ENCODE measurements at regions not wholly inside any gene's neighbourhood (a gene's known extent, or its start where the extent isn't known, plus 50 kb on each side); places are given as distances from the start of the nearest gene placed in this dataset.

DNA sequence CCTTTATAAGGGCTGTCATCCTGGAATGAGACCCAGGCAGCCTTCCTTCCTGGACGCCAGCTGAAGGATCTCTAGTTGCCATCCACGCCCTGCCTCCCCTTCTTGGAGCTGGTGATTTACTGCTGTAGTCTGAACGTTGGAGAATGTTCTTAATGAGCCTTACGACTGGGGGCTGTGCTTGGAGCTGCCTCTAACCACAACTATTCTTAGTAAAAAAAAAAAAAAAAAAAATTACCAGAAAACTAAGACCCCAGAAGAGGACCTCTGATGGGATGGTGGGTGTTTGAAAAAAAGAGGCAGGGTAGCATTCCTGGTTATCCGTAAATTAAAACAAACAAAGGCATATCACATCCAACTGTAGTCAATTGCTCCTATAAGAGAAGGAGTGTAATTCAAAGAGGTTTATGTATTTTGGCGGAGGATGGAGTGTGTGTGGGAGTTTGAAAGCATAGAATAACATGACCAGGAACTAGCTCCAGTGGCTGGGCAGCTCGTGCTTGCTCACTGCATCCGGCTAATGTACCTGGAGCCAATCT is 105.4 kb downstream of the QPCT start:
- 39 to 52% (median 45%) methylated on average over 8 of the region's 8 CpGs for WGBS, 3 donors
- peaks cover 0 to 3% (median 0%) of the 10 kb centered on the region in 3 donors for H3K27me3 ChIP-seq (ENCODE audit: control insufficient read depth in 3 of 3, insufficient read depth in 3 of 3, low read length in 3 of 3)
- no peak for DNase-seq

DNA sequence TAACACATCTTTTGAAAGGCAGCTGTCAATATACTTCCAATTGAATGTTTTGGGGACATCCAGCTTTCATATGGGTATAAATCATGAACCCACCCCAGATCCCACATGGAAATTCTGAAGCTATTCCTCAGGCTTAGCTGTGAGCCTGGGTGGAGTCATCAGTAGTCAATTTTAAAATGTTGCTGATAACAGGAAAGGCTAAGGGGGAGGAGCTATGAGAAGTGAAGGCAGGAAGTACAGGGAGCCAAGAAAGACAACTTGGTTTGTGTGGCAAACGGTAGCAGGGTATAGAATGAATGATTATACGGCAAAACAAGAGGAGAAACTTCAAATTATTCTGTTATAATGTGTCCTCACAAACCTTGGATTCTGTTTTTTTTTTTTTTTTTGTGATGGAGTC is 108.6 kb downstream of the QPCT start:
- 58 to 74% (median 66%) methylated on average over 2 of the region's 2 CpGs for WGBS, 3 donors
- peak in 1 of 2 donors; percentile 13 for DNase-seq

More for the DNA sequence above, 105.4 kb downstream of the QPCT start:
- Histone ChIP-seq H3K9me3 (ENCODE audit: control insufficient read depth in 2 of 2, insufficient read depth in 1 of 2, low read depth in 1 of 2, low read length in 1 of 2) (no peaks in the 10 kb centered on the region), H3K27ac (ENCODE audit: low read depth in 1 of 3, low read length in 2 of 3) (no peak overlapping the region), H3K4me1 (ENCODE audit: control insufficient read depth in 3 of 3, insufficient read depth in 2 of 3, low read depth in 1 of 3, low read length in 2 of 3) (no peaks in the 10 kb centered on the region), H3K36me3 (ENCODE audit: control insufficient read depth in 3 of 3, insufficient read depth in 2 of 3, low read depth in 1 of 3, low read length in 3 of 3) (no peaks in the 10 kb centered on the region), H3K4me3 (ENCODE audit: low read depth in 1 of 3, low read length in 3 of 3) (no peak overlapping the region)
- FAIRE-seq = no peak

DNA sequence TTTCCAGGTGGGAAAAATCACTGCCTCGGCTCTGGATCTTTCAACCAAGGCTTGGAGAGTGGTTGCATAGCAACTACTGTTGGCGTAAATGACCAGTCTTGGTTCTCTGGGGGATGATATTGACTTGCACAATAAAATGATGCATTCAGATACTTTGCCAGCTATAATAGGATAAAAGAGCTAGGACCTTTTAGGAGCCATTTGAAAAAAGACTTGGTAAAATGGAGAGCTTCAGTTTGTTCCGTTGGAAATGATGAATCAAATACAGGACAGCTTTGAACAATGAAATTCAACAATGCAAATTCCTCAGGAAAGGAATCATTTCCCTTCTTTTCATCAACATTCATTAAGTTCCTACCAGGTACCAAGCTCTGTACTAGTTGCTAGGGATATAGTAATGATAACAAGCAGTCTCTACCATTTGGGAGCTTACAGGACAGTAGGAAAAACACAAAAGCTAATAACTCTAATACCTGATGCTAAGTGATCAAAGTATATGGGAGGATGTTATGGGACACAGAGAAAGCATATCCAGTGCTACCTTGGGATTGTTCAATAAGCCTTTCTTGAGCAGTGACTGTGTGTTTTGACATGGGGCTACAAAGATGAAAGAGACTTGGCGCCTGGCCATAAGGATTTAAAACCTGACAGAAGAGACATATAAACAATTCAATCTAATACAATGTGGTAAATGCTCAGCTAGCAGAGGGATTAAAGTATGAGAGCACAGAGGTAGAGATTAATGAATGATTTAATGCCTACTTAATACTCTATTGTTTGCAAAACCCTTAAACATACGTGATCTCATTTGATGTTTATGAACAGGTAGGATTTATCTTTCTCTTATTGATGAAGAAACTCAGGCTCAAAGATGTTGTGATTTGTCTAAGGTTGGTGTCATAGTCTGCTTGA is 110.7 kb downstream of the QPCT start:
- DNase-seq (no peak), FAIRE-seq (no peak)
- Histone ChIP-seq H3K27me3 (ENCODE audit: control insufficient read depth in 3 of 3, insufficient read depth in 3 of 3, low read length in 3 of 3) (no peaks in the 10 kb centered on the region), H3K9me3 (ENCODE audit: control insufficient read depth in 2 of 2, insufficient read depth in 1 of 2, low read depth in 1 of 2, low read length in 1 of 2) (no peaks in the 10 kb centered on the region), H3K36me3 (ENCODE audit: control insufficient read depth in 3 of 3, insufficient read depth in 2 of 3, low read depth in 1 of 3, low read length in 3 of 3) (no peaks in the 10 kb centered on the region), H3K27ac (ENCODE audit: low read depth in 1 of 3, low read length in 2 of 3) (no peak overlapping the region), H3K4me1 (ENCODE audit: control insufficient read depth in 3 of 3, insufficient read depth in 2 of 3, low read depth in 1 of 3, low read length in 2 of 3) (peaks cover 0 to 4% (median 0%) of the 10 kb centered on the region in 3 donors), H3K4me3 (ENCODE audit: low read depth in 1 of 3, low read length in 3 of 3) (no peak overlapping the region)
- 62 to 69% (median 68%) methylated on average over 5 of the region's 5 CpGs for WGBS, 3 donors

More for the DNA sequence above, 108.6 kb downstream of the QPCT start:
- Histone ChIP-seq H3K36me3 (ENCODE audit: control insufficient read depth in 3 of 3, insufficient read depth in 2 of 3, low read depth in 1 of 3, low read length in 3 of 3) (no peaks in the 10 kb centered on the region), H3K4me3 (ENCODE audit: low read depth in 1 of 3, low read length in 3 of 3) (no peak overlapping the region), H3K9me3 (ENCODE audit: control insufficient read depth in 2 of 2, insufficient read depth in 1 of 2, low read depth in 1 of 2, low read length in 1 of 2) (no peaks in the 10 kb centered on the region), H3K27me3 (ENCODE audit: control insufficient read depth in 3 of 3, insufficient read depth in 3 of 3, low read length in 3 of 3) (no peaks in the 10 kb centered on the region), H3K27ac (ENCODE audit: low read depth in 1 of 3, low read length in 2 of 3) (no peak overlapping the region), H3K4me1 (ENCODE audit: control insufficient read depth in 3 of 3, insufficient read depth in 2 of 3, low read depth in 1 of 3, low read length in 2 of 3) (no peaks in the 10 kb centered on the region)
- no peak for FAIRE-seq

DNA sequence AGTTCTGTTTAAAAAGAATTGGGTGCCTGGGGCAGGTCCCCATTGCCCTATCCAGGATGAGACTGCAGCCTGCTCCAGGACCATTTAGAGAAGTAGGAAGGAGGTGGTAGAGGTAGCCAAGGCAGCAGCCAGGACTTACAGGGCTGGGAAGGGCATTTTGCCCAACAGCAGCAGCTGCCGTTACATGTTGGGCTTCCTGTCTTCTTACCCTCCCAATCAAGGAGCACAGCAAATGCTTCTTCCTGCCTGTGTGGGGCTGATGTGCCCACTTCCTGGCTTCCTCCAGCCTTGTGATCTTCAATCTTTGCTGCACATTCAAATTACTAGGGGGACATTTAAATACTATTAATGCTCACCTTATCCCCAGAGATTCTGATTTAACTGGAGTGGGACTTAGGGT is 112.0 kb downstream of the QPCT start:
- no peak for FAIRE-seq
- Histone ChIP-seq H3K4me3 (ENCODE audit: low read depth in 1 of 3, low read length in 3 of 3) (no peak overlapping the region), H3K9me3 (ENCODE audit: control insufficient read depth in 2 of 2, insufficient read depth in 1 of 2, low read depth in 1 of 2, low read length in 1 of 2) (no peaks in the 10 kb centered on the region), H3K27me3 (ENCODE audit: control insufficient read depth in 3 of 3, insufficient read depth in 3 of 3, low read length in 3 of 3) (no peaks in the 10 kb centered on the region), H3K36me3 (ENCODE audit: control insufficient read depth in 3 of 3, insufficient read depth in 2 of 3, low read depth in 1 of 3, low read length in 3 of 3) (no peaks in the 10 kb centered on the region), H3K27ac (ENCODE audit: low read depth in 1 of 3, low read length in 2 of 3) (peak overlapping the region in 1 of 3 donors; percentile 4), H3K4me1 (ENCODE audit: control insufficient read depth in 3 of 3, insufficient read depth in 2 of 3, low read depth in 1 of 3, low read length in 2 of 3) (peaks cover 0 to 4% (median 0%) of the 10 kb centered on the region in 3 donors)
- WGBS, 3 donors = 43 to 67% (median 46%) methylated on average over 1 of the region's 1 CpG
- peak in 1 of 2 donors; percentile 34 for DNase-seq

DNA sequence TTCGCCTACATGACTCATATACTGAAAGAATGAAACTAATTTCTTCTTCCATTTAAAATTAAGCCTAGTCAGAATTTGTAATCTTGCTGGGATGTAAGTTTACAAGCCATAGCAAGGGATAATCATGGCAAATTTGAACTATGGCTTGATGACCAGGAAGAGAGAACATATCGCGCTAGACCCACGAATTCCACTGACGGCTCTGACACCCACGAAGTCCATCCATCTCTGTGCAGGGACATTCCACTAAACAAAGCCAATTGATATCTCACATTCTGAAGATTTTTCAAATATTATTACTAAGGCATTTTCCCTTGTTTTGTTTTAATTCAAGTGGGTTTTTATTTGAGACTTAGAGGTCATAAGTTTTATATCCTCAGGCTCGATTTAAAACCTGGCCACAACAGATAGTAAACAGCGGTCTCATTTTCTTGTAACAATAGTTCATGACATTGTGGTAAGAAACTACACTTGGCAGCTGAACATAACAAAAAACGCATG is 113.0 kb downstream of the QPCT start:
- H3K9me3 ChIP-seq (ENCODE audit: control insufficient read depth in 2 of 2, insufficient read depth in 1 of 2, low read depth in 1 of 2, low read length in 1 of 2) = no peaks in the 10 kb centered on the region
- H3K4me3 ChIP-seq (ENCODE audit: low read depth in 1 of 3, low read length in 3 of 3) = no peak overlapping the region
- peaks cover 0 to 4% (median 0%) of the 10 kb centered on the region in 3 donors for H3K4me1 ChIP-seq (ENCODE audit: control insufficient read depth in 3 of 3, insufficient read depth in 2 of 3, low read depth in 1 of 3, low read length in 2 of 3)
- H3K36me3 ChIP-seq (ENCODE audit: control insufficient read depth in 3 of 3, insufficient read depth in 2 of 3, low read depth in 1 of 3, low read length in 3 of 3) = no peaks in the 10 kb centered on the region
- H3K27me3 ChIP-seq (ENCODE audit: control insufficient read depth in 3 of 3, insufficient read depth in 3 of 3, low read length in 3 of 3) = no peaks in the 10 kb centered on the region
- FAIRE-seq (no peak), DNase-seq (no peak)
- H3K27ac ChIP-seq (ENCODE audit: low read depth in 1 of 3, low read length in 2 of 3) = no peak overlapping the region
- 71 to 82% (median 80%) methylated on average over 9 of the region's 9 CpGs for WGBS, 3 donors

DNA sequence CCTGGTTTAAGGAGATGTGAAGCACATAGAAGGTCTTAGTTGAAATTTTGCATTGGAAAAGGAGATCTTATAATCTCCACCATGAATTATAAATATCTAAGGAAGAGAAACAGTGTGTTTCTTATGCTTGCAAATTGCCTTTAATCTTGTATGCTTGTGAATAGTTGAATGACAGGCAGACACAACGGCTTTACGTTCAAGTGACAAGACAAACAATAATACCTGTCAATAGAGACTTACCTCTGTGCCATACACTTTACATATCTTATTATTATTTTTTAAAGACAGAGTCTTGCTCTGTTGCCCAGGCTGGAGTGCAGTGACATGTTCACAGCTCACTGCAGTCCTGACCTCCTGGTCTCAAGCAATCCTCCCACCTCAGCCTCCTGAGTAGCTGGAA is 113.7 kb downstream of the QPCT start:
- Histone ChIP-seq H3K27ac (ENCODE audit: low read depth in 1 of 3, low read length in 2 of 3) (no peak overlapping the region), H3K36me3 (ENCODE audit: control insufficient read depth in 3 of 3, insufficient read depth in 2 of 3, low read depth in 1 of 3, low read length in 3 of 3) (no peaks in the 10 kb centered on the region), H3K27me3 (ENCODE audit: control insufficient read depth in 3 of 3, insufficient read depth in 3 of 3, low read length in 3 of 3) (no peaks in the 10 kb centered on the region), H3K4me3 (ENCODE audit: low read depth in 1 of 3, low read length in 3 of 3) (no peak overlapping the region), H3K9me3 (ENCODE audit: control insufficient read depth in 2 of 2, insufficient read depth in 1 of 2, low read depth in 1 of 2, low read length in 1 of 2) (no peaks in the 10 kb centered on the region), H3K4me1 (ENCODE audit: control insufficient read depth in 3 of 3, insufficient read depth in 2 of 3, low read depth in 1 of 3, low read length in 2 of 3) (peaks cover 0 to 4% (median 0%) of the 10 kb centered on the region in 3 donors)
- DNase-seq (no peak), FAIRE-seq (no peak)
- whole genome bisulfite sequencing, 3 donors = 92 to 97% (median 97%) methylated on average over 2 of the region's 2 CpGs

DNA sequence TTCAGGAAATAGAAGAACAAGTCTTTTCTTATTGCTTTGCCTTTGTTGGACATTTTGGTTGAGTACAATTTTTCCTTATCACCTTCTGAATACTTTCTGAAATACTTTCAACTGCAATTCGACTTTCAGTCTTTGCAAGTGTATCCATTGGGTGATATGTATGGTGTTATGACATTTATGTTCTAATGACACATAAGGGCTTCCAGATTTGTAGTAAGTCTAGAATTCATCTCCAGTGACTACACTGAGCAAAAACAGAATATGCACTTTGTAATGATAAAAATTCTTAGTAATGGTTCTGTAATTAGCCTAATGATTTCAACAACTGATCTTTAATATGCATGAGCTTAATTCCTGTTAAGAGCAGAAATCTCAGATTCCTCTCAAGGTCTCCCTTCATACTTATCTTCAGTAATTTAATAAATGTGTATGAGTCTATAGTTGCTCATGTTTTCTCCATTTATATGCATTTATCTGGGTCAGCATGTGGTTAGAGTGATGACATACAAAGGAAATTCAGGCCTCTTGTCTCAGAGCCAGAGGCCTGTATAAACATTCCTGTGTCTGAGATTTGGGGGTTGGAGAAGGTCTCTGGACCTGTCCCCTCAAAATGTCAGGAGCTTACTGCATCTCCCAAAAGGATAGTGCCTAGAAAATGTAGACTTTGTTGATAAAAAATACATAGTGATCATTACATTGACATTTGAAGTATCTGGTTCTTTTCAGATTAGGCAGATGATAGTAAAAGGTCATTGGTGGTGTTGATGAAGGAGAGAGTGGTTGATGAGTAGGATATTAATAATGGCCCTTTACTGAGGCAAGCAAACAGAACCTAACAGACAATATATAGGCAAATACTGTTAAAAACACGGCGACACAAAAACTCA is 114.9 kb downstream of the QPCT start:
- H3K4me1 ChIP-seq (ENCODE audit: control insufficient read depth in 3 of 3, insufficient read depth in 2 of 3, low read depth in 1 of 3, low read length in 2 of 3) = peaks cover 0 to 4% (median 0%) of the 10 kb centered on the region in 3 donors
- DNase-seq = peak in 1 of 2 donors; percentile 5
- no peaks in the 10 kb centered on the region for H3K36me3 ChIP-seq (ENCODE audit: control insufficient read depth in 3 of 3, insufficient read depth in 2 of 3, low read depth in 1 of 3, low read length in 3 of 3)
- WGBS, 3 donors = 77 to 78% (median 77%) methylated on average over 3 of the region's 3 CpGs
- H3K27me3 ChIP-seq (ENCODE audit: control insufficient read depth in 3 of 3, insufficient read depth in 3 of 3, low read length in 3 of 3) = no peaks in the 10 kb centered on the region
- no peaks in the 10 kb centered on the region for H3K9me3 ChIP-seq (ENCODE audit: control insufficient read depth in 2 of 2, insufficient read depth in 1 of 2, low read depth in 1 of 2, low read length in 1 of 2)
- H3K27ac ChIP-seq (ENCODE audit: low read depth in 1 of 3, low read length in 2 of 3) = peak overlapping the region in 2 of 3 donors; percentile 58 to 74
- no peak overlapping the region for H3K4me3 ChIP-seq (ENCODE audit: low read depth in 1 of 3, low read length in 3 of 3)
- no peak for FAIRE-seq

DNA sequence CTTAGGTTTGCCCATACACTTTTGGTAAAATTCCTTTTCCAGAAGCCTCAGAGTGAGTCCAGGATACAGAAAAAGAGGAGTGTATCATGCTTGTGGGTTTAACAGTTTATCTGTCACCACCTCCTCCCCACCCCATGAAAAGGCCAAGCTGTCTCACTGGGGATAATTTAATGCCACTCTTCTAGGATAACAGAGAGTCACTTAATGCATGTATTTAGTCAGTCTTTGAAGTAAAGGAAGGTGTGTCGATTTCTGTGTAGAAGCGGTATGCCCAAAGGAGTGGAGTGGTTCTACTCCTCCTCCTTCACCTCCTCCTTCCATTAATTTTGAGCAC is 116.4 kb downstream of the QPCT start:
- Histone ChIP-seq H3K4me3 (ENCODE audit: low read depth in 1 of 3, low read length in 3 of 3) (no peak overlapping the region), H3K4me1 (ENCODE audit: control insufficient read depth in 3 of 3, insufficient read depth in 2 of 3, low read depth in 1 of 3, low read length in 2 of 3) (peaks cover 0 to 4% (median 0%) of the 10 kb centered on the region in 3 donors), H3K27me3 (ENCODE audit: control insufficient read depth in 3 of 3, insufficient read depth in 3 of 3, low read length in 3 of 3) (no peaks in the 10 kb centered on the region), H3K27ac (ENCODE audit: low read depth in 1 of 3, low read length in 2 of 3) (peak overlapping the region in 2 of 3 donors; percentile 53 to 83), H3K36me3 (ENCODE audit: control insufficient read depth in 3 of 3, insufficient read depth in 2 of 3, low read depth in 1 of 3, low read length in 3 of 3) (no peaks in the 10 kb centered on the region), H3K9me3 (ENCODE audit: control insufficient read depth in 2 of 2, insufficient read depth in 1 of 2, low read depth in 1 of 2, low read length in 1 of 2) (no peaks in the 10 kb centered on the region)
- DNase-seq = no peak
- no peak for FAIRE-seq
- 88 to 95% (median 90%) methylated on average over 2 of the region's 2 CpGs for WGBS, 3 donors
